ENCODE measurements at regions not wholly inside any gene's neighbourhood (a gene's known extent, or its start where the extent isn't known, plus 50 kb on each side); places are given as distances from the start of the nearest gene placed in this dataset.
"Not testable (repeated sequence)": the region's sequence is repeated elsewhere in the genome, so short reads cannot be mapped to it uniquely, and the experiment has no call there.

DNA sequence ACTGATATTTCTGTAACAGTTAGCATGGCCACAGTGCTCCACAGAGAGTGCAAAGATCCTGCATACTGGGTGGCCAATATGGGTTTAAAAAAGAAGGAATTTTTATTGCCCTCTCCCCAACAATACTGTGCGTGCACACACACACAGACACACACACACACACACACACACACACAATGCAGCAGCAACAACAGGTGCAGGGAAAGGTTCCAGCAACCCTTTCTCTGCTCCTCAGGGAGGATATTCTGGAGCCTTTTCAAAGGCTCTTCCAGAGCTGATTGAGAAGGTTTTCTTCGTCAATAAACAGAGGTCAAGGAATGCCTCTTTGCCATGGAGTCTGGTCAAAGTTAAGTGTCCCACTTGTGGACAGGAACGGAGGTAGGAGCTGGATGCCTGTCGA is 84.8 kb upstream of the ZFP42 start:
- H2AFZ ChIP-seq (ENCODE audit: low read depth, low read length, severe bottlenecking), result no peak overlapping the region
- H3K9ac ChIP-seq (ENCODE audit: low read length), result no peak overlapping the region
- H3K27ac ChIP-seq (ENCODE audit: low read depth, low read length), result no peak overlapping the region
- no peaks in the 10 kb centered on the region for H3K36me3 ChIP-seq (ENCODE audit: low read length)
- H3K4me2 ChIP-seq (ENCODE audit: low read depth, low read length, poor library complexity, severe bottlenecking), result no peak overlapping the region
- H3K4me3 ChIP-seq (ENCODE audit: insufficient read depth, low read length, poor library complexity, severe bottlenecking), result no peak overlapping the region
- no peaks in the 10 kb centered on the region for H3K27me3 ChIP-seq (ENCODE audit: low read length)
- H3K79me2 ChIP-seq (ENCODE audit: insufficient read depth, low read length), result no peaks in the 10 kb centered on the region
- H3K9me2 ChIP-seq (replicated peaks; ENCODE audit: insufficient read depth, low read length), result no peaks in the 10 kb centered on the region
- no peaks in the 10 kb centered on the region for H3F3A ChIP-seq (ENCODE audit: insufficient read depth)
- TF ChIP-seq, protein P1, sequence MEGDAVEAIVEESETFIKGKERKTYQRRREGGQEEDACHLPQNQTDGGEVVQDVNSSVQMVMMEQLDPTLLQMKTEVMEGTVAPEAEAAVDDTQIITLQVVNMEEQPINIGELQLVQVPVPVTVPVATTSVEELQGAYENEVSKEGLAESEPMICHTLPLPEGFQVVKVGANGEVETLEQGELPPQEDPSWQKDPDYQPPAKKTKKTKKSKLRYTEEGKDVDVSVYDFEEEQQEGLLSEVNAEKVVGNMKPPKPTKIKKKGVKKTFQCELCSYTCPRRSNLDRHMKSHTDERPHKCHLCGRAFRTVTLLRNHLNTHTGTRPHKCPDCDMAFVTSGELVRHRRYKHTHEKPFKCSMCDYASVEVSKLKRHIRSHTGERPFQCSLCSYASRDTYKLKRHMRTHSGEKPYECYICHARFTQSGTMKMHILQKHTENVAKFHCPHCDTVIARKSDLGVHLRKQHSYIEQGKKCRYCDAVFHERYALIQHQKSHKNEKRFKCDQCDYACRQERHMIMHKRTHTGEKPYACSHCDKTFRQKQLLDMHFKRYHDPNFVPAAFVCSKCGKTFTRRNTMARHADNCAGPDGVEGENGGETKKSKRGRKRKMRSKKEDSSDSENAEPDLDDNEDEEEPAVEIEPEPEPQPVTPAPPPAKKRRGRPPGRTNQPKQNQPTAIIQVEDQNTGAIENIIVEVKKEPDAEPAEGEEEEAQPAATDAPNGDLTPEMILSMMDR (IDR thresholded peaks at IDR 0.05; ENCODE audit: insufficient read depth, low read length, poor library complexity, severe bottlenecking), result no peak
- TF ChIP-seq EZH2phosphoT487 (conservative IDR thresholded peaks at IDR 0.05; ENCODE audit: low read length), result no peak
- no peaks in the 10 kb centered on the region for H4K20me1 ChIP-seq (ENCODE audit: low read depth, low read length)
- H3K9me3 ChIP-seq (ENCODE audit: insufficient read depth, low read length), result no peaks in the 10 kb centered on the region

DNA sequence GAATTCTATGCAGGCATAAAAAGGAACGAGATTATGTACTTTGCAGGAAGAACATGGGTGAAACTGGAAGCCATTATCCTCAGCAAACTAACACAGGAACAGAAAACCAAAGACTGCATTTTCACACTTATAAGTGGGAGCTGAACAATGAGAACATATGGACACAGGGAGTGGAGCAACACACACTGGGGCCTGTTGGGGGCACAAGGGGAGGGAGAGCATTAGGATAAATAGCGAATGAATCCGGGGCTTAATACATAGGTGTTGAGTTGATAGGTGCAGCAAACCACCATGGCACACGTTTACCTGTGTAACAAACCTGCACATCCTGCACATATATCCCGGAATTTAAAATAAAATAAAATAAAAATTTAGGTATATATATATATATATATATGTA is 80.2 kb upstream of the ZFP42 start:
- not testable (repeated sequence) for H3K4me3 ChIP-seq (ENCODE audit: insufficient read depth, low read length, poor library complexity, severe bottlenecking); H3K9me3 ChIP-seq (ENCODE audit: insufficient read depth, low read length); H2AFZ ChIP-seq (ENCODE audit: low read depth, low read length, severe bottlenecking); H3K27ac ChIP-seq (ENCODE audit: low read depth, low read length); H3K79me2 ChIP-seq (ENCODE audit: insufficient read depth, low read length); H3K9me2 ChIP-seq (replicated peaks; ENCODE audit: insufficient read depth, low read length); H3F3A ChIP-seq (ENCODE audit: insufficient read depth); H3K4me2 ChIP-seq (ENCODE audit: low read depth, low read length, poor library complexity, severe bottlenecking); H4K20me1 ChIP-seq (ENCODE audit: low read depth, low read length); H3K9ac ChIP-seq (ENCODE audit: low read length); H3K36me3 ChIP-seq (ENCODE audit: low read length); H3K27me3 ChIP-seq (ENCODE audit: low read length)

DNA sequence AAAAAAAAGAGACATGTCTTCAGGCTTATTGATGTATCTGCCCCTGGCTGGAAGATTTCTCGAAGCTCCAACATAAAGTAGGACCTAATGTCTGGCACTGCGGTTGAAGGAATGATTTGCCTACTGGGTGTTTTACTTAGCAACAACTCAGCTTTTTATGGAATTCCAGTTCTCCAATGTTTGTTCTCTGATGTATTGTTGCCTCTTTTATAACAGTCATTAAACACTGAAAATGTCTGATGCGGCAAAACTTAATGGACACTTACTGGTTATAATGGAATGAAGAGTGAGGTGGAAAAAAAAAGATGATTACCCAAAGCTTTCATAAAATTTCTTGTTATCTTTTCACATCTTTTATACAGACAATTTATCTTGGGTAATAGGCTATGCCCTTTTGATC is 75.6 kb upstream of the ZFP42 start:
- H3K4me3 ChIP-seq (ENCODE audit: insufficient read depth, low read length, poor library complexity, severe bottlenecking), result no peak overlapping the region
- H2AFZ ChIP-seq (ENCODE audit: low read depth, low read length, severe bottlenecking), result no peak overlapping the region
- H3K36me3 ChIP-seq (ENCODE audit: low read length), result no peaks in the 10 kb centered on the region
- H3K27me3 ChIP-seq (ENCODE audit: low read length), result no peaks in the 10 kb centered on the region
- TF ChIP-seq, protein P1 (IDR thresholded peaks at IDR 0.05; ENCODE audit: insufficient read depth, low read length, poor library complexity, severe bottlenecking), result no peak
- no peak for TF ChIP-seq EZH2phosphoT487 (conservative IDR thresholded peaks at IDR 0.05; ENCODE audit: low read length)
- no peaks in the 10 kb centered on the region for H3K79me2 ChIP-seq (ENCODE audit: insufficient read depth, low read length)
- no peaks in the 10 kb centered on the region for H3K9me3 ChIP-seq (ENCODE audit: insufficient read depth, low read length)
- no peak overlapping the region for H3K9ac ChIP-seq (ENCODE audit: low read length)
- no peak overlapping the region for H3K4me2 ChIP-seq (ENCODE audit: low read depth, low read length, poor library complexity, severe bottlenecking)
- no peaks in the 10 kb centered on the region for H3F3A ChIP-seq (ENCODE audit: insufficient read depth)
- no peaks in the 10 kb centered on the region for H3K9me2 ChIP-seq (replicated peaks; ENCODE audit: insufficient read depth, low read length)
- no peak overlapping the region for H3K27ac ChIP-seq (ENCODE audit: low read depth, low read length)
- no peaks in the 10 kb centered on the region for H4K20me1 ChIP-seq (ENCODE audit: low read depth, low read length)

DNA sequence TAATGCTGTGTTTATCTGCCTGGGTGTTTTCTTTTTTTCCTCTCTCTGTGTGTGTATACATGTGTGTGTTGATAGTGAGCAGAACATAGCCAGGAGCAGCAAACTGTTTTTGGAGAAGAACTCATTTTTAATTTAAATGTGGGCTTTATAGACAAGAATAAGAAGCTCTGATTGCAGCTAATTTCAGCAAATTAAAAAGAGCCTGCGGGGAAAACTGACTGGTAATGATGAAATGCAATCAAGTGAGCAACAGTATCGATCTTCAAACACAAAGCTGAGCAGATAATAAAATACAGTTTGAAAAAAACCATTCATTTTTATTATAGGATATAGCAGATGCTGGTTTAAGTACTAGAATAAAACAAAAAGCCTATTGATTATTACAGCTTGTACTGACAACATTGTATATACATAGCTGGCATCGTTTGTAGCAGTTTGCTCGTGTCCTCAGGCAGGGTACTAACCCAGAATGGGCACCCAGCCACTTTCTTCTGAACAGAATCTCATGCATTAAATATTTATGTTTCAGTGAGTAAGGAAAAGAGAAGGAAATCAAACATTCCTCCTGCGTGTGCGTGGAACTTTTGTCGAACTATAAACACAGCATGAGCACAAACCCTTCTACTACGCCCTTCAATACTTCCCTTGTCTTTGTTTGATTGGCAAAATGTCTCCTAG is 73.5 kb upstream of the ZFP42 start:
- no peak overlapping the region for H3K4me3 ChIP-seq (ENCODE audit: insufficient read depth, low read length, poor library complexity, severe bottlenecking)
- no peaks in the 10 kb centered on the region for H3F3A ChIP-seq (ENCODE audit: insufficient read depth)
- H3K36me3 ChIP-seq (ENCODE audit: low read length), result no peaks in the 10 kb centered on the region
- H4K20me1 ChIP-seq (ENCODE audit: low read depth, low read length), result no peaks in the 10 kb centered on the region
- no peaks in the 10 kb centered on the region for H3K27me3 ChIP-seq (ENCODE audit: low read length)
- H3K9me3 ChIP-seq (ENCODE audit: insufficient read depth, low read length), result no peaks in the 10 kb centered on the region
- no peaks in the 10 kb centered on the region for H3K79me2 ChIP-seq (ENCODE audit: insufficient read depth, low read length)
- H3K27ac ChIP-seq (ENCODE audit: low read depth, low read length), result no peak overlapping the region
- no peaks in the 10 kb centered on the region for H3K9me2 ChIP-seq (replicated peaks; ENCODE audit: insufficient read depth, low read length)
- no peak for TF ChIP-seq EZH2phosphoT487 (conservative IDR thresholded peaks at IDR 0.05; ENCODE audit: low read length)
- TF ChIP-seq, protein P1 (IDR thresholded peaks at IDR 0.05; ENCODE audit: insufficient read depth, low read length, poor library complexity, severe bottlenecking), result no peak
- no peak overlapping the region for H3K4me2 ChIP-seq (ENCODE audit: low read depth, low read length, poor library complexity, severe bottlenecking)
- H3K9ac ChIP-seq (ENCODE audit: low read length), result no peak overlapping the region
- H2AFZ ChIP-seq (ENCODE audit: low read depth, low read length, severe bottlenecking), result no peak overlapping the region

All from SU-DHL-6 (cell line).